GM19324 (cell line): ENCODE measurements at regions not wholly inside any gene's neighbourhood (a gene's known extent, or its start where the extent isn't known, plus 50 kb on each side); places are given as distances from the start of the nearest gene placed in this dataset.
"Not testable (repeated sequence)": the region's sequence is repeated elsewhere in the genome, so short reads cannot be mapped to it uniquely, and the experiment has no call there.

Source experiments
- ATAC-seq: cut with Tn5 transposase; IDR thresholded peaks from one replicate; pipeline ENCODE4 v1.9.1; 2021; ENCODE audit warnings: mild to moderate bottlenecking, moderate library complexity; ENCODE audit not compliant: unreplicated experiment, low FRiP score

- ATAC-seq: no peak
Observed at GRCh38 chr11:92046103-92046502, 178.5 kb upstream of the FAT3 start.

DNA sequence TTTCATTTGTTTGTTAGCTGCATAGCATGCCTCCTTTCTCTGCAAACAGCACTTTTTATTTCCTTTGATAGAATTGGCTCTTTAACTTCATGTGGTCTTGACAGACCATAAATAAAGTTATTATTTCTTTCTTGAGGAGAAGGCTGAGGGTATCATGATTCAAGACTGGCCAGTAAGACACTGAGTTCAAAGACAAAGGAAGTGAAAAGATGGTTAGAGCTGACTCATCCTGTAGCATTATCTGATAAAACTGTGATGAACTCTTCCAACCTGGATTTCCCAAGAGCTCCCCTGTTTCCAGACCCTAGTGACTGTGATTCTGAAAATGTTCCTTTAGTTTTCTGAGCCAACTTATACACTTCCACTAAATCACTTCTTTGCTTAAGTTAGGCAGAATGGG lies 179.3 kb upstream of the FAT3 start:
- no peak for ATAC-seq

DNA sequence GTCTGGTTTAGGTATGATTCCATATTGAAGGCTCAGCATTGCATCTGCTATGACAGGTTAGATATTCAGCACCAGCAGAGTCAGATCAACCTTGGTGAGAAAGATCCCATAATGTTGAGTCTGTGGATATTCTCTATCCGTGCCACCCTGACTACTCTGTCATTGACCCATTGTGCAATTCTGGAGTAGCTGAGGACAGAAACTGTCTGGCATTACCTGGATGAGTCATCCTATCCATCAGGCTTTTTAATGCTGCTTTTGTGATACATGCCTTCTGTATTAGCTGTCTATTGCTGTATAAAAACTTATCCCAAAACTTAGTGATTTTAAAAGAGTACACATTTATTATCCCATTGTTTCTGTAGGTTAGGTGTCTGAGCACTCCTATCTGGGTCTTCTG lies 189.1 kb upstream of the FAT3 start:
- no peak for ATAC-seq

GRCh38 chr11:92027136-92027535 lies 197.5 kb upstream of the FAT3 start:
- not testable (repeated sequence) for ATAC-seq

DNA sequence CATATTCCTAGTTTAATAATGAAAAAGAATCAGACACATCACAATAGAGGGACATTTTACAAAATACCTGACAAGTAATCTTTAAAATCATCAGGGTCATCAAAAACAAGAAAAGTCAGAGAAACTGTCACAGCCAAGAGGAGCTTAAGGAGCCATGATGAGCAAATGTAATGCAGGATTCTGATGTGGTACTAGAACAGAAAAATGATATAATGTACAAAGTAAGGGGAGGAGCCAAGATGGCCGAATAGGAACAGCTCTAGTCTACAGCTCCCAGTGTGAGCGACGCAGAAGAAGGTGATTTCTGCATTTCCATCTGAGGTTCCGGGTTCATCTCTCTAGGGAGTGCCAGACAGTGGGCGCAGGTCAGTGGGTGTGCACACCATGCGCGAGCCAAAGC lies 198.0 kb upstream of the FAT3 start:
- no peak for ATAC-seq

DNA sequence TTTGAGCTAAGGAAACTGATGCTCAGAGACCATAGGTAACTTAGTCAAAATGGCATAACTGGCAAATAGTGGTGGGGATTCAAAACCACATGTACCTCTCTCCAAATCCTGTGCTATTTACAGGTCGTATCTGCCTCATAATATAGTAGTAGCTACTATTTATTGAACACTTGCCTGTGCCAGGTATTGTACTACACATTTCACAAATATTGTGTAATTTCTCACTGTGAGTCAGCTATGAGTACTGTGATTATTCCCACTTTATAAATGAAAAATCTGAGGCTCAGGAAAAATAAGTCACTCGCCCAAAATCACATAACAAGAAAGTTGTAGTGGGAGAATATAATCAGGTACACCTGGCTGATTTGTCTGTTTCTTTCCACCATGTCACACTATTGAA lies 199.8 kb upstream of the FAT3 start:
- ATAC-seq: no peak

- ATAC-seq: no peak
Observed at GRCh38 chr11:92022499-92022898, 202.1 kb upstream of the FAT3 start.

GRCh38 chr11:92018332-92018731 lies 206.3 kb upstream of the FAT3 start:
- ATAC-seq: no peak

DNA sequence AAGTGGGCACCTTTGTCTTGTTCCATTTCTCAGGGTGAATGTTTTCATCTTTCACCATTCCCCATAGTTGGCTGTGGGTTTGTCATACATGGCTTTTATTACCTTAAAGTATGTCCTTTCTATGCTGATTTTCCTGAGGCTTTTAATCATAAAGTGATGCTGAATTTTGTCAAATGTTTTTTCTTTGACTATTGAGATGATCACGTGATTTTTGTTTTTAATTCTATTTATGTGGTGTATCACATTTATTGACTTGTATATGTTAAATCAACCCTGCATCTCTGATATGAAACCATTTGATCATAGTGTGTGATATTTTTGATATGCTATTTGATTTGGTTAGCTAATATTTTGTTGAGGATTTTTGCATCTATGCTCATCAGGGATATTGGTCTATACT lies 216.4 kb upstream of the FAT3 start:
- no peak for ATAC-seq

GRCh38 chr11:92002568-92002967 lies 222.1 kb upstream of the FAT3 start:
- no peak for ATAC-seq

DNA sequence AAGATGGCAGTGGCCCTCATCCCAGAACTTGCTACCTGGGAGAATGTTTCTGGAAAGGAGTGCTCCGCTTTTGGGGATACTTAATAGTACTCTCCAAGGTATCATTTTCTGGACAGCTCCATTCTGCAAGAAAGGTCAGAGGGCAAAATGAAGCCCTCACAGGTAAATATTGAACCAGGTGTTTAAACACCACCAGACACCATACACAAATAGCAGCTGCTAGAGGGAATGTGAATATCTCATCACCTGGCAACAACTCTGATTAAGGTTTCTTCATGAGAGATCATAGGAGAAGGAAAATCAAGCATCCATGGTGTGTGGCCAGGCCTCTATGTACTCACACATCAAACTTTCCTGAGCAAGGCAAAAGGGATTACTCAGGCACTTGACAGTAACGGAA lies 226.1 kb upstream of the FAT3 start:
- ATAC-seq: no peak

DNA sequence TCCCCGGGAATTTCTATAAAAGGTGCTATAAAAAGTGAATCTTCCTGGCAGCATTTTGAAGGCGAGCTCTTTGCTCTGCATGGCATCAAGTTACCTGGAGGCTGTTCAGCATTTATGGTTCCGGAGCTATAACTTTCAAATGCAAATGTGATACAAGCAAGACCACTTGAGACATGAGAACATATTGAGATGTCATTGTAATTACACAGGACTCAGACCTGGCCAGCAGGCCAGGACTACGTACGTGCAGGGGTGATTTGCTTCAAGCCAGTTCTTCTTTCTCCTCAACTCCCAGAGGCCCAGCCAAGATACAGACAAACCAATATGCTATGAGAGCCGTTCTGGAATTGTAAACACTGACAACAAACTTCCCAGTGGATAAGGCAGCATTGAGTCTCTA lies 227.4 kb upstream of the FAT3 start:
- no peak for ATAC-seq

DNA sequence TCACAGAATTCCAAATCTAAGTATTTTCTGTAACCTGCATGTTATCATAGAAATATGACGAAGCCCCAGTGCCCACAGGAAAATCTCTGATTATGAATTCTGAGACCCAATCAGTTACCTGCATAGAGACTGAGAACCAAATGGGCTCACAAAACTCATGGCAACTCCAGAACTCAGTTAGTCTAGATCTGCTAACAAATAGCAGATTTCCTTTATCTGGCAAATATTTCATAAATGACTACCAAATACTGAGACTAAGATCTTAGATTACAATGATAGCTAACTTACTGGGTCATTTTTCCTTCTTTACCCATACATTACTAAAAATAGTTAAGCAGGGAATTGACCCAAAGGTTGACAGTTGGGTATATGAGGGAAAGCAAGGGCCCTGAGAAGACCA lies 228.1 kb upstream of the FAT3 start:
- ATAC-seq: no peak

GRCh38 chr11:91988443-91988842 lies 236.2 kb upstream of the FAT3 start:
- not testable (repeated sequence) for ATAC-seq

GRCh38 chr11:91986218-91986617 lies 238.4 kb upstream of the FAT3 start:
- no peak for ATAC-seq

DNA sequence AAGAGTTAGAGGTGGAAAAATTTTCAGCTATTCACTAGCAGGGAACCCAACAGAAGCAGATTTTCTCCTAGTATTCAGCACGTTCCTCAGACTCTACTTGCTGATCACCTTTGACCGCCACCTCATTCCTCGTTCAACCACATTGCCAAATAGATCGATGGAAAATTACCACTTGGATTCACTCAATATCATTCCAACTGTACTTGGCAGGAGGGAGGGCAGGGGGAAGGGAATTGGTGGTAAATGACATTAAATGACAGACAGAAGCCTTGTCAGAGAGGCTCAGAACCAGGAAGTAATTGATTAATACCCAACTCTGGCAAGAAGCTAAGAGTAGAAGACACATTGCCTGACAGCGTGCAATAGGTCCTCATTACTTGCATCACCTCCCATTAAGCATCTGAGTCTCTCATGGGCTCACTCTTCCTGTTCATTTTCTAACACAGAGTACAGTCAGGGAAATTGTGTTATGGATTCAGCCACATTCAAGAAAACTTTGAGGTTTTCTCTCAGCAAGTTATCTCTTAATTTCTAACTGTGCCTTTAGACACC lies 240.5 kb upstream of the FAT3 start:
- no peak for ATAC-seq

DNA sequence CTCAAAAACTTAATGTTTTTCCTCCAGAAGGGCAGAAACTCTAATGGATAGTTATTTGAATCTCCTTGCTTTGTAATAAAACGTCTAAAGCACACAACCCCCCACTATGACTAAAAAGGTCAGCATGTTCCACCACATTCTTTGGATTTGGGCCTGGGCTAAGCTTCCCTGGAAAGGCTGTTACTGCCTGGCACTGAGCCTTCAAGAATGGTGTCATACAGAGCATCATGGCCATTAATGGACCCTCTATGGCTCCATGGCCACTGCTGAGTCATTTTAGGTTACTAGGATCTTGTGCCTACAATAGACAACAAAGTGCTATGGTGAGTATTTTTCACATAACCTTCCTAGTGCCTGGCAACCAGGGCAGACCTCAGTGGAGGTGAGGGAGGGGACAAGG lies 242.6 kb upstream of the FAT3 start:
- ATAC-seq: no peak

GRCh38 chr11:91979775-91980174 lies 244.8 kb upstream of the FAT3 start:
- ATAC-seq: no peak

DNA sequence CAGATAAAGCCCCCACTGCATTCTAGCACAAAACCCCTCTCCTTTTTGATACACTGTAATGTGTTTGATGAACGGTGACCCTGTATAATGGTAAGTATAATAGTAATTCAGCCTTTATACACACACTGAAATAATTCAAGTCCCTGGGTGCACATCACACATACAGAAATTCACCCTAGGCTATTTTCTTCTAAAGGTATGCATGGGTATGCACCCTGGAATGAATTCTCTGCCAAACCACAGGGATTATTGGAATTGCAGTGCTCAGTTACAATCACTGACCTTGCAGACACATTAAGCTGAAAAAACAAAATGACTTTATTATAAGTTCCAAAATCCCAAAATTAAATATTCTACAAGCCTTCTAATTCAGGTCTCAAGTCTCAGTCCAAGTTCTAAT lies 245.9 kb upstream of the FAT3 start:
- ATAC-seq: no peak

DNA sequence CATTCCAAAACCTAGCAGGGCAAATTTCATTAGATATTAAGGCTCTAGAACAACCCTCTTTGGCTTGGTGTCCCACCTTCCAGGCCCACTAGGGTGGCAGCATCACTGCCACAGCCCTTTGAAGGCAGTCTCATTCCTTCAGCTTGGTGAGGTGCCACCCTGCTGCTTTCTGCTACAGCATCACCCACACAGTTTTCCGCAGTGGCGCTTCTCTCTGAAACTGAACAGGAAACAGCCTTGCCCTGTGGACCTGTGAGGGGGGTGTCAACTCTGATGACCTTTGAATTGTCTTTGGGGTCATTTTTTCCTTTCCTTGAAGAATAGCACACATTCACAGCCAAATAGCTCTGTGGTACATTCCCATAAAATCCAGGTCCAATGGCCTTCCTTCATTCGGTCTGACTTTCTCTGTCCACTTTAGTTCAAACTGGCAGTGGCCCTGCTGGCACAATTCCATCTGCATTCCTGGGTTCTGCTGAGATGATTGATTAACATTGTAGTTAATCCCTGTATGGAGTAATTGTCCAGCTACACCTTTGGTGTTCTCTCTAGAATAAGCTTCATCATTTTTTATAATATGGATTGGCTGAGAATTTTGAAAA lies 251.9 kb upstream of the FAT3 start:
- no peak for ATAC-seq

- no peak for ATAC-seq
Observed at GRCh38 chr11:91970624-91971023, 254.0 kb upstream of the FAT3 start.

- ATAC-seq: no peak
Observed at GRCh38 chr11:91969486-91969885, 255.1 kb upstream of the FAT3 start.

DNA sequence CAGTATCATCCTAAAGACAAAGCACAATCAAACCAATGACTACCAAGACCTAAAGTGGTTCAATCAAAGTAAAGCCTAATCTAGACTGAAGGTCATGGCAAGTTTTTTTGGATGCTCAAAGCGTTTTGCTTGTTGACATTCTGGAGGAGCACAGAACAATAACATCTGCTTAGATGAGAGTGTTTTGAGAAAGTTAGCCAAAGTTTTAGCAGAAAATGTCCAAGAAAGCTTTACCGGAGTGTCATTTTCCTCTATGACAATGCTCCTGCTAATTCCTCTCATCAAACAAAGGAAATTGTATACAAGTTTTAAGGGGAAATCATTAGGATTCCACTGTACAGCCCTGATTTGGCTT lies 256.9 kb upstream of the FAT3 start:
- no peak for ATAC-seq
